RWPE2 (cell line): ENCODE measurements at regions not wholly inside any gene's neighbourhood (a gene's known extent, or its start where the extent isn't known, plus 50 kb on each side); places are given as distances from the start of the nearest gene placed in this dataset.
"Not testable (repeated sequence)": the region's sequence is repeated elsewhere in the genome, so short reads cannot be mapped to it uniquely, and the experiment has no call there.

Experiments used
- ATAC-seq: fragments of 200-7000 bp; cut with Tn5 transposase; 3 replicates; pipeline ENCODE4 v1.9.1; 2021; ENCODE audit warnings: low read depth
- DNase-seq: peaks from one replicate; pipeline ENCODE4 v3.0.0-alpha.2; 2020; ENCODE audit warnings: low spot score
- H3K27ac ChIP-seq: fragments of 450-650 bp; 2 replicates; pipeline ENCODE4 v1.5.1; 2017; ENCODE audit warnings: mild to moderate bottlenecking; ENCODE audit not compliant: poor library complexity, severe bottlenecking
- H3K27me3 ChIP-seq: fragments of 250-450 bp; sonication (Bioruptor Pico); 2 replicates; pipeline ENCODE4 v1.5.1; 2021; ENCODE audit warnings: mild to moderate bottlenecking, moderate library complexity; ENCODE audit not compliant: insufficient read depth, poor library complexity, severe bottlenecking
- H3K36me3 ChIP-seq: fragments of 250-450 bp; sonication (Bioruptor Pico); 2 replicates; pipeline ENCODE4 v1.5.1; 2020; ENCODE audit warnings: low read depth, mild to moderate bottlenecking, moderate library complexity
- H3K4me1 ChIP-seq: fragments of 250-450 bp; sonication (Bioruptor Pico); 2 replicates; pipeline ENCODE4 v1.5.1; 2021; ENCODE audit warnings: mild to moderate bottlenecking, moderate library complexity; ENCODE audit not compliant: insufficient read depth, poor library complexity, severe bottlenecking
- H3K4me3 ChIP-seq: fragments of 250-450 bp; sonication (Bioruptor Pico); 2 replicates; pipeline ENCODE4 v1.5.1; 2021; ENCODE audit warnings: mild to moderate bottlenecking, moderate library complexity; ENCODE audit not compliant: severe bottlenecking
- H3K9me3 ChIP-seq: fragments of 250-450 bp; sonication (Bioruptor Pico); 2 replicates; pipeline ENCODE4 v1.5.1; 2021; ENCODE audit warnings: mild to moderate bottlenecking, moderate library complexity; ENCODE audit not compliant: severe bottlenecking
- TF ChIP-seq, protein P1 (sequence below): fragments of 450-650 bp; IDR thresholded peaks from one replicate; pipeline ENCODE4 v1.5.1; 2017; ENCODE audit warnings: mild to moderate bottlenecking, moderate library complexity; ENCODE audit not compliant: poor library complexity, severe bottlenecking

DNA sequence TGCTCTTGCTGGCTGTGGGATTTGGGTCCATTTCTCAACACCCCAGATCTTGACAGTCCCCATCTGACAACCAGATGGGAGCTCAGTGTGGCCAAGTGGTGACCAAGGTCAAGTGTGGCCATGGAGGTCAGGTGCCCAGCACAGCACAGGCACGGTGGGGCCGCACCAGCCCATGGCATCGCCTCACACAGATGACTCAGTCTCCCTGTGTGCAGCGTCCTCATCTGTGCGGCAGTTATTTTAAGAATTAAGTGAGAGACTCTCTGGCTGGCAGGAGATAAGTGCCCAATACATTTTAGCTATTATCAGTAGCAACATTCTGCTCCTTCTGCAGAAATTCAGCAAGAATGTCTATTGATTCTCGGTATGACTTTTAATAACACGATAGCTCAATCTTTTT lies 167.2 kb downstream of the DDX1 start:
- H3K4me1 ChIP-seq, result no peaks in the 10 kb centered on the region
- no peaks in the 10 kb centered on the region for H3K9me3 ChIP-seq
- H3K36me3 ChIP-seq, result no peaks in the 10 kb centered on the region
- DNase-seq, result no peak
- H3K4me3 ChIP-seq, result no peak overlapping the region
- no peak for ATAC-seq
- no peaks in the 10 kb centered on the region for H3K27me3 ChIP-seq
- H3K27ac ChIP-seq, result no peak overlapping the region
- TF ChIP-seq, protein P1, sequence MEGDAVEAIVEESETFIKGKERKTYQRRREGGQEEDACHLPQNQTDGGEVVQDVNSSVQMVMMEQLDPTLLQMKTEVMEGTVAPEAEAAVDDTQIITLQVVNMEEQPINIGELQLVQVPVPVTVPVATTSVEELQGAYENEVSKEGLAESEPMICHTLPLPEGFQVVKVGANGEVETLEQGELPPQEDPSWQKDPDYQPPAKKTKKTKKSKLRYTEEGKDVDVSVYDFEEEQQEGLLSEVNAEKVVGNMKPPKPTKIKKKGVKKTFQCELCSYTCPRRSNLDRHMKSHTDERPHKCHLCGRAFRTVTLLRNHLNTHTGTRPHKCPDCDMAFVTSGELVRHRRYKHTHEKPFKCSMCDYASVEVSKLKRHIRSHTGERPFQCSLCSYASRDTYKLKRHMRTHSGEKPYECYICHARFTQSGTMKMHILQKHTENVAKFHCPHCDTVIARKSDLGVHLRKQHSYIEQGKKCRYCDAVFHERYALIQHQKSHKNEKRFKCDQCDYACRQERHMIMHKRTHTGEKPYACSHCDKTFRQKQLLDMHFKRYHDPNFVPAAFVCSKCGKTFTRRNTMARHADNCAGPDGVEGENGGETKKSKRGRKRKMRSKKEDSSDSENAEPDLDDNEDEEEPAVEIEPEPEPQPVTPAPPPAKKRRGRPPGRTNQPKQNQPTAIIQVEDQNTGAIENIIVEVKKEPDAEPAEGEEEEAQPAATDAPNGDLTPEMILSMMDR, result no peak

DNA sequence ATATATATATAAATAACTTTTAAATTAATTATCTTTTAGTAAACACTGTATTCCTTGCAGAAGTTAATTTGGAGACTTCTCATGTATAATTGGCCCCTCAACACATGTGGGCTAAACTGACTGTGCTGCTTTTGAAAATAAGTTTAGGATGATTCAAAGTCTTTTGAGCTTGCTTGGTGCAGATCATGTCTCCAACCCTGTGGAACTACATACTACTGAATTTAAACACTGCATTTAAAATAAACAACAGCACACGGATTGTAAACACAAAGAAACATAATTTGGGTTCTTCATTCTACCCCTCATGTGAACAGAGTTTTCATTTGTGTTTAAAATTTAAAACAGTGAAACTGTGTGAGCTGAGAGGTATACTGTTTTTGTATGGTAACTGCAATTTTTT lies 167.7 kb downstream of the DDX1 start:
- H3K4me3 ChIP-seq, result no peak overlapping the region
- TF ChIP-seq, protein P1, result no peak
- no peaks in the 10 kb centered on the region for H3K9me3 ChIP-seq
- no peaks in the 10 kb centered on the region for H3K36me3 ChIP-seq
- DNase-seq, result no peak
- H3K4me1 ChIP-seq, result no peaks in the 10 kb centered on the region
- no peak for ATAC-seq
- H3K27me3 ChIP-seq, result no peaks in the 10 kb centered on the region
- no peak overlapping the region for H3K27ac ChIP-seq

DNA sequence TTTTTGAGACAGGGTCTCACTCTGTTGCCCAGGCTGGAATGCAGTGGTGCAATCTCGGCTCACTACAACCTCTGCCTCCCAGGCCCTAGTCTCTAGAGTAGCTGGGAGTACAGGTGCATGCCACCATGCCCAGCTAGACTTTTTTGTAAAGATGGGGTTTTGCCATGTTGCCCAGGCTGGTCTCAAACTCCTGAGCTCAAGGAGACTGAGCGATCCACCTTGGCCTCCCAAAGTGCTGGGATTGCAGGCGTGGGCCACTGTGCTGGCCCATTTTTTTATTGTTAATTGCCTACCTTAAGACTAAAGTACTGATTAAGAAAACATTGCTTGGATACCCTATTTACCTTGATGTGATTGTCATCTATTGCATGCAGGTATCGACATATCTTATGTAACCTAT lies 168.1 kb downstream of the DDX1 start:
- DNase-seq, H3K9me3 ChIP-seq, ATAC-seq, H3K4me1 ChIP-seq, H3K27ac ChIP-seq, H3K4me3 ChIP-seq, H3K27me3 ChIP-seq, H3K36me3 ChIP-seq: not testable (repeated sequence)

GRCh38 chr2:15760232-15760910 lies 168.7 kb downstream of the DDX1 start:
- Histone ChIP-seq H3K27ac (no peak overlapping the region), H3K36me3 (no peaks in the 10 kb centered on the region), H3K9me3 (no peaks in the 10 kb centered on the region), H3K4me1 (no peaks in the 10 kb centered on the region), H3K27me3 (no peaks in the 10 kb centered on the region), H3K4me3 (no peak overlapping the region)
- DNase-seq, result no peak
- ATAC-seq, result no peak
- TF ChIP-seq, protein P1, result no peak

GRCh38 chr2:15761056-15761455 lies 169.4 kb downstream of the DDX1 start:
- H3K9me3 ChIP-seq, result no peaks in the 10 kb centered on the region
- no peak for ATAC-seq
- H3K4me1 ChIP-seq, result no peaks in the 10 kb centered on the region
- TF ChIP-seq, protein P1, result no peak
- H3K4me3 ChIP-seq, result no peak overlapping the region
- no peak overlapping the region for H3K27ac ChIP-seq
- H3K27me3 ChIP-seq, result no peaks in the 10 kb centered on the region
- no peaks in the 10 kb centered on the region for H3K36me3 ChIP-seq
- DNase-seq, result no peak
